GM20000 (cell line): ENCODE measurements at regions not wholly inside any gene's neighbourhood (a gene's known extent, or its start where the extent isn't known, plus 50 kb on each side); places are given as distances from the start of the nearest gene placed in this dataset.
"Not testable (repeated sequence)": the region's sequence is repeated elsewhere in the genome, so short reads cannot be mapped to it uniquely, and the experiment has no call there.

Experiments
- DNase-seq: peaks from one replicate; pipeline ENCODE4 v3.0.0; 2012; ENCODE audit warnings: low spot score
- CTCF ChIP-seq: IDR thresholded peaks from 2 replicates; pipeline ENCODE4 v1.5.1; 2012; ENCODE audit warnings: mild to moderate bottlenecking, control low read depth; ENCODE audit errors: extremely low read depth, missing control alignments

- TF ChIP-seq CTCF = no peak
- no peak for DNase-seq
These were observed 86.8 kb downstream of the NDUFA12 start for GRCh38 chr12:94916663-94917062.

- no peak for TF ChIP-seq CTCF
- DNase-seq = no peak
These were observed 93.8 kb downstream of the NDUFA12 start for GRCh38 chr12:94909663-94910062.

GRCh38 chr12:94905749-94906148, 97.7 kb downstream of the NDUFA12 start:
- not testable (repeated sequence) for DNase-seq

DNA sequence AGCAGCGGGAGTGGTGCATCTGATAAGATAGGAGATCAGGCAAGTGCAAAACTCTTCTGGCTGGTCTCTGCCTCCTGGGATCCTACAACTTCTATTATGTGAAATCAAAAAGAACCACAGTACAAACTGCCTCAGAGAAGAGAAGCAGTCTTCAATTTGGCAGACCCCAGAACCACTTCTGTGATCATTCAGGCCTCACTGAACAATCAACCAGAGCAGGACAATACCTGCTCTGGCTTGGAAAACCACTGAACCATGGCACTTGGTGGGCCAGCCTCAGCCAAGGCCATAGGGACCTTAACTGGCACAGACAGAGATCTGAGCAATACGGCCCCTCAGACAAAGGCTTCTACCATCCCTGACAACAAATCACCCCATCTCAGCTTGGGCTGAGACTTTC, 103.0 kb downstream of the NDUFA12 start:
- TF ChIP-seq CTCF = no peak
- no peak for DNase-seq

DNA sequence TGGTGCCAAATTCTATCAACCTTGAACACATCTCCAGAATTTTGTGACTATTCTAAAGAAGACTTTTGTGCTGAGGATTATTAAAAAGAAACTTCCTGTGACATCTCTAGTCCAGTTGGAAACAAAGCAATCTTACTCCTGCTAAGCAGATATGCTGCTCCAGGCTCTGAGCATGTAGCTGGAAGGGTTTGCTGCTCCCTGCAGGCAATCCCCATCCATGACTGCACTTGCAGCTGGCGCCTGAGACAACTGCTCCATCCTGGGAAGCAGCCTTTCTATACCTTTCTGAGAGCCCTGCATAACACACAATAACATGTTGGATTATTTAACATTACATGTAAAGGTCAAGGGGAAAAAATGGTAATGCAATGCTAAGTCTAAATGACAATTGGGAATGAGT, 105.1 kb downstream of the NDUFA12 start:
- DNase-seq = no peak
- TF ChIP-seq CTCF = no peak

GRCh38 chr12:94892544-94893267, 110.8 kb downstream of the NDUFA12 start:
- no peak for TF ChIP-seq CTCF

GRCh38 chr12:94889445-94890210, 113.9 kb downstream of the NDUFA12 start:
- no peak for DNase-seq
- TF ChIP-seq CTCF = no peak

More at GRCh38 chr12:94892544-94893267, 110.8 kb downstream of the NDUFA12 start:
- no peak for DNase-seq
